SH-SY5Y (cell line): ENCODE measurements at regions not wholly inside any gene's neighbourhood (a gene's known extent, or its start where the extent isn't known, plus 50 kb on each side); places are given as distances from the start of the nearest gene placed in this dataset.

ENCODE experiments used
- GATA2 ChIP-seq: IDR thresholded peaks from 2 replicates; pipeline ENCODE4 v1.6.1; 2011; ENCODE audit warnings: mild to moderate bottlenecking, low read depth, low read length
- GATA3 ChIP-seq: IDR thresholded peaks from 2 replicates; pipeline ENCODE4 v1.6.1; 2011; ENCODE audit warnings: low read depth, mild to moderate bottlenecking, low read length, moderate library complexity

DNA sequence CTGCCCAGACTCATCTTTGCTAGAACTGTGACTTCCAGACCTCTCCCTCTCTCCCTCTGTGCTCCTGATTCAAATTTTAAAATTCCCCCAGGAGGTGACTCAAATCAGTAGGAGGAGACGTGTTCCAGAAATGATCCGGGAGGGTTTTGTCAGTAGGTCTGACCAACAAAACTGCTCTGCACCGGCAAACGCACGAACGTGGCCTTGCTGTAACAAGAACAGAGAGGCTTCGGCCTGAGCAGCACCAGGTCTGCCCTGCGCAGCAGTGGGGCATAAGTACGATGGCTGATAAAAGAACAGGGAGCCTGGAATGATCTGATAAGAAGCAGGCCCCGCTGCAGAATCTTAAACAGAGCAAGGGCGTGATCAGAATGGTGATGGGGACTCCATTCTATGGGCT is 152.7 kb upstream of the AUTS2 start:
- TF ChIP-seq GATA3 (peak; percentile 80), GATA2 (peak; percentile 91)
